Osteocyte (in vitro differentiated cells): ENCODE measurements at regions not wholly inside any gene's neighbourhood (a gene's known extent, or its start where the extent isn't known, plus 50 kb on each side); places are given as distances from the start of the nearest gene placed in this dataset.
A peak's percentile ranks its signal among the peaks of the same experiment; 100 is the strongest.

ENCODE experiments used
- DNase-seq: peaks from one replicate; pipeline ENCODE4 v3.0.0; 2021; ENCODE audit warnings: mixed read lengths; ENCODE audit not compliant: unreplicated experiment; ENCODE audit errors: extremely low spot score
- H3K27ac Mint-ChIP-seq: one replicate; pipeline ENCODE4 v1.8.0; 2021; ENCODE audit warnings: mild to moderate bottlenecking, mixed read lengths; ENCODE audit not compliant: unreplicated experiment
- H3K27me3 Mint-ChIP-seq: one replicate; pipeline ENCODE4 v1.8.0; 2021; ENCODE audit warnings: mixed read lengths; ENCODE audit not compliant: unreplicated experiment
- H3K36me3 Mint-ChIP-seq: one replicate; pipeline ENCODE4 v1.8.0; 2021; ENCODE audit warnings: mixed read lengths; ENCODE audit not compliant: unreplicated experiment
- H3K4me1 Mint-ChIP-seq: one replicate; pipeline ENCODE4 v1.8.0; 2021; ENCODE audit warnings: mixed read lengths; ENCODE audit not compliant: unreplicated experiment
- H3K4me3 Mint-ChIP-seq: one replicate; pipeline ENCODE4 v1.8.0; 2021; ENCODE audit warnings: mild to moderate bottlenecking, moderate library complexity, mixed read lengths; ENCODE audit not compliant: unreplicated experiment
- H3K9me3 Mint-ChIP-seq: one replicate; pipeline ENCODE4 v1.8.0; 2021; ENCODE audit warnings: mixed read lengths; ENCODE audit not compliant: unreplicated experiment
- TF ChIP-seq, protein P1 (sequence below): fragments of 200-600 bp; sonication (generic); IDR thresholded peaks from 2 replicates; pipeline ENCODE4 v1.5.0; 2021; ENCODE audit warnings: antibody characterized with exemption, mild to moderate bottlenecking, moderate library complexity

DNA sequence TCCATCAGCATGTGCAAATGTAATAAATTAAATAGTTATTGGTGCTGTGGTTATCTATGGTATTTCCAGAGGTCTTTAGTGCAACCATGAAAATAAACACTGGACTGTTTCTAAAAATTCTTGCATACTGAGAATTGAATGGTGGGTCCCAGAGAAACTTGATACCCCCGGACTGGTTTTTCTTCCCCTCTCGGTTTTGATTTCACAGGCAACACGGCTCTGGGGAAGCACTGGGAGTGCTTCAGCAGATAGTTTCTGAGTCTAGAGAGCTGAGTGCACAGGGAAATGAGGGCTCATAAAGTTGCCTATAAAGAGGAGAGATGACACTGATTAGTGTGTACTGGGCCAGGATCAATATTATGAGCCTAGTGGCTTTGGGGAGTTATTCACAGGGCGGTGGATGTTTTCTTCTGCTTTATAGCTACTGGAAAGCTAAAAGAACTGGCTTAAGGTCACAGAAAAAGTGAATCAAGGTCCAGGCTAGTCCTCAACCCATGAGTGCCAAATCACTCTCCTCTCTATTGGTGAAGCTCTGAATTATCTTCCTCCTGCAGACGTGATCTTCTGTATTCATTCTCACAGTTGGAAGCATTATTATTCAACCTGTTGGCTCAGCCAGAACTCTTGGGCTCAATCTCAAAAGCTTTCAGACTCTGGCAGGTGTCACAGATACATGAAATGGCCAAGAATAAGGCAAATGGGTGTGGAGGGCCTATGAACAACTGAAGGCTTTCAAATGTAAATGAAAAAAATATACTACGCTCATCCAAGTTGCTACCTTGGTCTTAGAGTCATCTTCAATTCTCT is 170.2 kb upstream of the HMHB1 start:
- TF ChIP-seq, protein P1, sequence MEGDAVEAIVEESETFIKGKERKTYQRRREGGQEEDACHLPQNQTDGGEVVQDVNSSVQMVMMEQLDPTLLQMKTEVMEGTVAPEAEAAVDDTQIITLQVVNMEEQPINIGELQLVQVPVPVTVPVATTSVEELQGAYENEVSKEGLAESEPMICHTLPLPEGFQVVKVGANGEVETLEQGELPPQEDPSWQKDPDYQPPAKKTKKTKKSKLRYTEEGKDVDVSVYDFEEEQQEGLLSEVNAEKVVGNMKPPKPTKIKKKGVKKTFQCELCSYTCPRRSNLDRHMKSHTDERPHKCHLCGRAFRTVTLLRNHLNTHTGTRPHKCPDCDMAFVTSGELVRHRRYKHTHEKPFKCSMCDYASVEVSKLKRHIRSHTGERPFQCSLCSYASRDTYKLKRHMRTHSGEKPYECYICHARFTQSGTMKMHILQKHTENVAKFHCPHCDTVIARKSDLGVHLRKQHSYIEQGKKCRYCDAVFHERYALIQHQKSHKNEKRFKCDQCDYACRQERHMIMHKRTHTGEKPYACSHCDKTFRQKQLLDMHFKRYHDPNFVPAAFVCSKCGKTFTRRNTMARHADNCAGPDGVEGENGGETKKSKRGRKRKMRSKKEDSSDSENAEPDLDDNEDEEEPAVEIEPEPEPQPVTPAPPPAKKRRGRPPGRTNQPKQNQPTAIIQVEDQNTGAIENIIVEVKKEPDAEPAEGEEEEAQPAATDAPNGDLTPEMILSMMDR, result no peak
- Mint-ChIP-seq H3K27ac (peak overlapping the region; percentile 45), H3K9me3 (no peaks in the 10 kb centered on the region), H3K36me3 (no peaks in the 10 kb centered on the region), H3K4me1 (peaks cover 36% of the 10 kb centered on the region), H3K27me3 (no peaks in the 10 kb centered on the region), H3K4me3 (no peak overlapping the region)
- DNase-seq, result no peak

DNA sequence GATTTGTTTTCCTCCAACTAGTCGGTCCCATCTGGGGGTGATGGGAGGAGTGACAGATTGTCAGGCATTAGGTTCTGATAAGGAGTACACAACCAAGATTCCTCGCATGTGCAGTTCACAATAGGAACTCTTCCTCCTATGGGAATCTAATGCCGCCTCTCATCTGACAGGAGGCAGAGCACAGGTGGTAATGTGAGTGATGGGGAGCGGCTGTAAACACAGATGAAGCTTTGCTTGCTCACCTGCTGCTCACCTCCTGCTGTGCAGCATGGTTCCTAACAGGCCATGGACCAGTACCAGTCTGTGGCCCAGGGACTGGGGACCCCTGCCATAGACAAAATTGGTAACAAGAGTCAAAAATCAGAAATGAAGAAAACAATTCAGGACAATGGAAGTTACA is 173.3 kb upstream of the HMHB1 start:
- Mint-ChIP-seq H3K27me3 (no peaks in the 10 kb centered on the region), H3K4me1 (peaks cover 58% of the 10 kb centered on the region), H3K4me3 (no peak overlapping the region), H3K36me3 (no peaks in the 10 kb centered on the region), H3K9me3 (no peaks in the 10 kb centered on the region), H3K27ac (no peak overlapping the region)
- no peak for DNase-seq
- TF ChIP-seq, protein P1, result no peak

DNA sequence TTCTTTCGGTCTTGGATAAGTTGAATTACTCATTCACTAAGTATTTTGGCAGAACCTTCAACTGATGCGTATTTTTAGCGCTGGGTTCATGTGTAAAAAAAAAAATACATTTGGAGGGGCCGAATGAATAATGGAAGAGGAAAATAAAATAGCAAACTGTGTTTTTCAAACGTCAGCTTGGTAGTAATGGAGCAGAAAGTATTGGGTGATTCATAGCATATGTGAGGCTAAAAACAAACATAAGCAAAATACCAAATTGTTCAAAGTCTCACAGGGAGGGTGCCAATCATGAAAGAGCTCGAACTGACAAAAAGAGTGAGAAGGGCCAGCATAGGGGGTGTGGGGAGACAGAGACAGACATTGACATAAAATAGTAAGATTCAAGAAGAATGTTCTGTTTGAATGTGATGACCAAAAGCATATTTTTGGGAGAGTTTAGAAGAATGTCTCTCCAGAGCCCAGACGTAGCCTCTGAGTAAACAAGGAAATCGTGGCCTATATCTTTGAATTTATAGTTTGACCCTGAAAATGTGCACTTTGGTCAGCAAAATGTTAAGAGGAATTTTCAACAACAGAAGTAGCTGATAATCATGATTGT is 174.9 kb upstream of the HMHB1 start:
- no peaks in the 10 kb centered on the region for H3K27me3 Mint-ChIP-seq
- TF ChIP-seq, protein P1, result no peak
- H3K4me3 Mint-ChIP-seq, result peak overlapping the region; percentile 20
- H3K36me3 Mint-ChIP-seq, result no peaks in the 10 kb centered on the region
- no peak for DNase-seq
- peaks cover 47% of the 10 kb centered on the region for H3K4me1 Mint-ChIP-seq
- no peaks in the 10 kb centered on the region for H3K9me3 Mint-ChIP-seq
- peak overlapping the region; percentile 84 for H3K27ac Mint-ChIP-seq

DNA sequence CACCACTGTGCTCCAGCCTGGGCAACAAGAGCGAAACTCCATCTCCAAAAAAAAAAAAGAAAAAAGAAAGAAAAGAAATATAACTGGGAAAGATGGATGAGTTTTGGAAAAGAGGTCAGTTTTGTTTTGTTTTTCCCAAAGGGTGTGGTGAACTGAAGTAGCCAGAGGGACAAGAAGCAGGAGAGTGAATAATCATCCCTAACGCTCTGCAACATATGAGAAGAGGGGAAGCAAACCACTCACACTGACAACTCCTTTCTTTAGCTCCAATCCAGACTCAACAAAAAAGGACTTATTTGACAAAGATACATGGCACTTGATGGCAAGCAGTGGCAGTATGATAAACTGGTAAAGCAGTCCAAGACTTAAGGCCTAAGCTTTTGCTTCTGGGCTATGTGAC is 176.1 kb upstream of the HMHB1 start:
- no peaks in the 10 kb centered on the region for H3K27me3 Mint-ChIP-seq
- TF ChIP-seq, protein P1, result no peak
- no peaks in the 10 kb centered on the region for H3K36me3 Mint-ChIP-seq
- H3K4me3 Mint-ChIP-seq, result no peak overlapping the region
- DNase-seq, result no peak
- no peaks in the 10 kb centered on the region for H3K9me3 Mint-ChIP-seq
- H3K27ac Mint-ChIP-seq, result no peak overlapping the region
- peaks cover 37% of the 10 kb centered on the region for H3K4me1 Mint-ChIP-seq

DNA sequence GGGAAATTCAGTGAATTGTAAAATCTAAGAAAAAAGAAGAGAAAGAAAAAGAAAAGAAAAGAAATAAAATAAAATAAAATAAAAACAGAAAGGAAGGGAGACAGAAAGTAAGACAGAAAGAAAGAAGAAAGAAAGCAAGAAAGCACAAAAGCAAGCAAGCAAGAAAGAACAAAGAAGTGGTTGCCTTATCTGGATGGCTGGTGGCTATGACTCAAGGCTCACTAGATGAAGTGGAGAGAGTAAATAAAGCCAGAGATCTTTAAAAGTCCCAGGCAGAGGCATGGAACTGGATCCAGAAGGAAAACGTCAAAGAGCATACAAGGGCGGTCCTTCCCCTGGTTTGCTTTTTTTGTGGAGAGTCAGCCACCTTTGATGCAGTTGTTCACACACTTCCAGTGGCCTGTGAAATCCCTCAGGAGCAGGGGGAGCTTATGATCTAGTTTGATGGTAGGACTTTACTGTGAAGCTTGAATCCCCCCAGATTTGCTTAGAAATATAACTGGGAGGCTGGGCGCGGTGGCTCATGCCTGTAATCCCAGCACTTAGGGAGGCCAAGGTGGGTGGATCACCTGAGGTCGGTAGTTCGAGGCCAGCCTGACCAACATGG is 176.7 kb upstream of the HMHB1 start:
- Mint-ChIP-seq H3K4me1 (peaks cover 39% of the 10 kb centered on the region), H3K36me3 (no peaks in the 10 kb centered on the region), H3K27me3 (no peaks in the 10 kb centered on the region), H3K4me3 (no peak overlapping the region), H3K9me3 (no peaks in the 10 kb centered on the region), H3K27ac (peak overlapping the region; percentile 19)
- no peak for DNase-seq
- TF ChIP-seq, protein P1, result no peak
